Parathyroid adenoma (tissue), 2 donors: ENCODE measurements at regions not wholly inside any gene's neighbourhood (a gene's known extent, or its start where the extent isn't known, plus 50 kb on each side); places are given as distances from the start of the nearest gene placed in this dataset.

ENCODE experiments used
- H2AFZ ChIP-seq: fragments of 300-600 bp; sonication (generic); one replicate; pipeline ENCODE4 v1.7.0; 2017; ENCODE audit warnings: antibody characterized with exemption, mild to moderate bottlenecking
- H3K27ac ChIP-seq: fragments of 300-600 bp; sonication (generic); one replicate; pipeline ENCODE4 v1.7.0; 2017
- H3K27me3 ChIP-seq: fragments of 300-600 bp; sonication (generic); one replicate; pipeline ENCODE4 v1.7.0; 2017; ENCODE audit warnings: low read length; ENCODE audit not compliant: control insufficient read depth, insufficient read depth
- H3K36me3 ChIP-seq: fragments of 300-600 bp; sonication (generic); one replicate; pipeline ENCODE4 v1.7.0; 2017; ENCODE audit warnings: low read length; ENCODE audit not compliant: control insufficient read depth, insufficient read depth
- H3K4me1 ChIP-seq: fragments of 300-600 bp; sonication (generic); one replicate; pipeline ENCODE4 v1.7.0; 2017; ENCODE audit warnings: control low read depth
- H3K4me2 ChIP-seq: fragments of 300-600 bp; sonication (generic); one replicate; pipeline ENCODE4 v1.7.0; 2017; ENCODE audit warnings: low read length
- H3K4me3 ChIP-seq: fragments of 300-600 bp; sonication (generic); one replicate; pipeline ENCODE4 v1.7.0; 2017; ENCODE audit warnings: low read depth, low read length
- H3K79me2 ChIP-seq: fragments of 300-600 bp; sonication (generic); one replicate; pipeline ENCODE4 v1.7.0; 2017; ENCODE audit warnings: control low read depth
- H3K9ac ChIP-seq: fragments of 300-600 bp; sonication (generic); one replicate; pipeline ENCODE4 v1.7.0; 2017; ENCODE audit warnings: mild to moderate bottlenecking
- H3K9me3 ChIP-seq: fragments of 300-600 bp; sonication (generic); one replicate; pipeline ENCODE4 v1.7.0; 2017; ENCODE audit warnings: low read length; ENCODE audit not compliant: control insufficient read depth
- TF ChIP-seq, protein P1 (sequence below): fragments of 300-600 bp; sonication (generic); IDR thresholded peaks from one replicate; pipeline ENCODE4 v1.7.0; 2017; ENCODE audit warnings: antibody characterized with exemption, mild to moderate bottlenecking
- donor health status: primary hyperparathyroidism.

DNA sequence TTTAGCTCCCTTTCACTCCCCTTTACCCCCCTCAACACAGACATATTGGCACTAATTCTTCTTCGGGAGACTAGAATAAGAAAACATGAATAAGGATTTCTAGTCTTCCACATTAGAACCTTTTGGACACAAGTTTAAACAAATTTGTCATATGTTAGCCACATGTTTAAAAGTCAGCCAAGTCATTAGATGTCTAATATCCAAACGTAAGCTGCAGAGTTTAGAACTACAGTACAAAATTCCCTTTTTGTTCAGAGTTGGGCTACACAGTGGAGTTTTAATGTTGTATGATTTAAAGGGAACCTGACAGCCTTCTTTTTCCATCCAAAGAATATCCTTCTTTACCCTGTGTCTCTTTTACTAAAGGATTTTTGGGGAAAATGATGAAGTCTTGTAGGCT, 79.8 kb downstream of the PDE6H start:
- Histone ChIP-seq H3K4me3 (no peak overlapping the region), H3K4me1 (no peaks in the 10 kb centered on the region), H3K9ac (no peak overlapping the region), H3K79me2 (no peaks in the 10 kb centered on the region), H3K9me3 (no peaks in the 10 kb centered on the region), H2AFZ (no peak overlapping the region), H3K4me2 (no peak overlapping the region), H3K27ac (no peak overlapping the region), H3K36me3 (no peaks in the 10 kb centered on the region), H3K27me3 (no peaks in the 10 kb centered on the region)
- TF ChIP-seq, protein P1, sequence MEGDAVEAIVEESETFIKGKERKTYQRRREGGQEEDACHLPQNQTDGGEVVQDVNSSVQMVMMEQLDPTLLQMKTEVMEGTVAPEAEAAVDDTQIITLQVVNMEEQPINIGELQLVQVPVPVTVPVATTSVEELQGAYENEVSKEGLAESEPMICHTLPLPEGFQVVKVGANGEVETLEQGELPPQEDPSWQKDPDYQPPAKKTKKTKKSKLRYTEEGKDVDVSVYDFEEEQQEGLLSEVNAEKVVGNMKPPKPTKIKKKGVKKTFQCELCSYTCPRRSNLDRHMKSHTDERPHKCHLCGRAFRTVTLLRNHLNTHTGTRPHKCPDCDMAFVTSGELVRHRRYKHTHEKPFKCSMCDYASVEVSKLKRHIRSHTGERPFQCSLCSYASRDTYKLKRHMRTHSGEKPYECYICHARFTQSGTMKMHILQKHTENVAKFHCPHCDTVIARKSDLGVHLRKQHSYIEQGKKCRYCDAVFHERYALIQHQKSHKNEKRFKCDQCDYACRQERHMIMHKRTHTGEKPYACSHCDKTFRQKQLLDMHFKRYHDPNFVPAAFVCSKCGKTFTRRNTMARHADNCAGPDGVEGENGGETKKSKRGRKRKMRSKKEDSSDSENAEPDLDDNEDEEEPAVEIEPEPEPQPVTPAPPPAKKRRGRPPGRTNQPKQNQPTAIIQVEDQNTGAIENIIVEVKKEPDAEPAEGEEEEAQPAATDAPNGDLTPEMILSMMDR = no peak

GRCh38 chr12:15056218-15056617, 83.4 kb downstream of the PDE6H start:
- H2AFZ ChIP-seq = no peak overlapping the region
- no peak overlapping the region for H3K27ac ChIP-seq
- H3K9ac ChIP-seq = no peak overlapping the region
- H3K4me2 ChIP-seq = no peak overlapping the region
- no peaks in the 10 kb centered on the region for H3K9me3 ChIP-seq
- no peaks in the 10 kb centered on the region for H3K36me3 ChIP-seq
- H3K4me1 ChIP-seq = no peaks in the 10 kb centered on the region
- H3K79me2 ChIP-seq = no peaks in the 10 kb centered on the region
- H3K27me3 ChIP-seq = no peaks in the 10 kb centered on the region
- H3K4me3 ChIP-seq = no peak overlapping the region
- TF ChIP-seq, protein P1 = no peak
